LoVo (cell line): ENCODE measurements at regions not wholly inside any gene's neighbourhood (a gene's known extent, or its start where the extent isn't known, plus 50 kb on each side); places are given as distances from the start of the nearest gene placed in this dataset.

ENCODE experiments used
- DNase-seq: peaks from one replicate; pipeline ENCODE4 v3.0.0-alpha.2; 2016; ENCODE audit warnings: low spot score

DNA sequence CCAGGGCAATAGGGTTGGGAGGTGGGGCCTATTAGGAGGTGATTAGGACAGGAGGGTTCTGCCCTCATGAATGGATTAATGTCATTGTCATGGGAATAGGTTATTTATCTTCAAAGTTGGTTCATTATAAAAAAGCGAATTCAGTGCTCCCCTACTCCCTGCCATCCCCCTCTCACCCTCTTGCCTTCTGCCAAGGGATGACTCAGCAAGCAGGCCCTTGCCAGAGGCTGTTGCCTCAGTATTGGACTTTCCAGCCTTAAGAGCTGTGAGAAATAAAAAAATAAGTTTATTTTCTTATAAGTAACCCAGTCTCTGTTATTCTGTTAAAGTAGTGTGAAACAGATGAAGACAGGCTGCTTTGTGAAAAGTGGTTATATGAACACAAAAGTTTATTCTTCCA lies 381.1 kb upstream of the ZFP64 start:
- no peak for DNase-seq

GRCh38 chr20:52569201-52569600 lies 377.6 kb upstream of the ZFP64 start:
- no peak for DNase-seq

- DNase-seq, result no peak
These were observed 374.0 kb upstream of the ZFP64 start for GRCh38 chr20:52565614-52566013.

- DNase-seq, result no peak
These were observed 373.0 kb upstream of the ZFP64 start for GRCh38 chr20:52564594-52564993.

DNA sequence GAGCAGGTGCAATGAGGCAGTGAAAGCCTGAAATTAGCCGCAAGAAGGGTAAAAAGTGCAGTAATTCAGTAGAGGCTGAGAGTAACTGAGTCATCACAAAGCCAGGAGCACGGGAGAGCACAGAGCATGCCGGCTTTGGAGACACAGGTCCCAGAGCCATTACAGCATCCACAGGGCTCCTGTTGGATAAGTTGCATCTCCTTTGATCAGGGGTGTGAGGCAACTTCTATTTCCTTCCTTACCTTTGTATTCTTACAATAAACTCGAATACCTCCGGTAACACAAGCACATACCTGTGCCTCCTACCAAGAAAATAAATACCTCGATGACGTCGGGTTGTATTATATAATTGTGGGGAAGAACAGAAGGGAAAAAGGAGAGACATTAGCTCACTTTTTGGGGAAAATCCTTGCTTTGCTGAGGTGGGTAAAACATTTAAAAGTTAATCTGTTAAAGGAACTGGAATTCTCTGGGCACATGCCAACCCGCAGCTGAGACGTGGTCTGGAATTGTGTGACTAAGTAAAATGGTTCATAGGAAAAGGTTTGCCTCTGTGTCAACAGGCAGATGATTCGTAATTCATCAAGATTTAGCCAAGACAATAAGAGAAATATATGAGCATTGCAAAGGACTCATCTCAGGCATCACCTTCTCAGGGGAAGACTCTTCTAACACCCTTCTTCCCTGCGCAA lies 360.7 kb upstream of the ZFP64 start:
- DNase-seq, result no peak

DNA sequence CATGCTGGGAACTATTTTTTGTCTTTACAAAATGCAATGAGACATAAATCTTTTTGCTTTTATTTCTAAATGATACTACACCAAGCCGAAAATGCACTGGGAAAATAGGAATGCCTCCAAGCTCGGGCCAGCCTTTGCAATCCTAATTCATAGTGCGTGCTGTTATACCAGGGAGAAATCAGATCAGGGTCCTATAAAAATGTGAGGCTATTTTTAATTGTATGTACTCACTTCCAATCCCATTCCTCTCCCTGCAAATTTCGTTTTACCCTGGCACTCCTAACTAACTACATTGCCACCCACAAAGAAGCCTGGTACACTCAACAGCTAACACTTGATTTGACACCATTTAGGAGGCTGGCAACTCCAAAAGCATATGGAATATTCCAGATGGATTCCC lies 350.6 kb upstream of the ZFP64 start:
- DNase-seq, result no peak

- DNase-seq, result no peak
These were observed 348.9 kb upstream of the ZFP64 start for GRCh38 chr20:52540509-52540908.

DNA sequence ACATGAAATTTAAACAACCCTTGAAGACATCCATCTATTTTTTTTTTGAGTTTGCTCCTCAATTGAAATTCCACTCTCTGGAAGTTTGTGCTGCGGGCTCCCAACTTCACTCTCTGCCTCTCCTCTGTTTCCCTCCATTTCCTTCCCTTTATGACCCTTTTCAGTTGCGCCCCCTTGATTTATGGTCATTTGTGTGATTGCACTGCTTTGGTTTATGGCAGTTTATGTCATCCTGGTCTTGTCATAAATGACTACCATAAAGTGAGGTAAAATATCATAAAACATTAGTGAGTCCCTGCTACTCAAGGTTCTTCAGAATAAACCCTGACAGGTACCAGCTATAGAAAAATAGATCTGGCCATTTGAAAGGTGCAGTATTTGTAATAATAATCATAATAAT lies 348.3 kb upstream of the ZFP64 start:
- no peak for DNase-seq

GRCh38 chr20:52536841-52537400 lies 345.3 kb upstream of the ZFP64 start:
- no peak for DNase-seq

DNA sequence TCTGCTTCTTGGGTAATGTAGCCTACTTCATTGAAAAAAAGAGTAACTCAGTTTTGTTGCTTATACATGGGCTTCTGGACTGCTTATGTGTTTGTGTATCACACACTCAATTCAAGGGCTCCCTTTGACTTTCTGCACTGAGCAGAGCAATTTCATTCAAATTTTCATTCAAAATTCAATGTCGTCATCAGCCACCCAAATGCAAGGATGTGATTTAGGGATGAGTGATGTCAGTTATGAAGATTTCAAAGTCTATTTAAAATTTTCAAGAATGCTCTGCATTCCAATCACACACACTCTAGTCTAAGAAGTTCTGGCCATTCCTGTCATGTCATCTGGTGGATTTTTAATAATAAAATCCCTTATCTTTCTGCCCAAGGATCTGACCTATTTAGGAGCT lies 344.5 kb upstream of the ZFP64 start:
- no peak for DNase-seq

GRCh38 chr20:52534616-52535015 lies 343.0 kb upstream of the ZFP64 start:
- DNase-seq, result no peak

DNA sequence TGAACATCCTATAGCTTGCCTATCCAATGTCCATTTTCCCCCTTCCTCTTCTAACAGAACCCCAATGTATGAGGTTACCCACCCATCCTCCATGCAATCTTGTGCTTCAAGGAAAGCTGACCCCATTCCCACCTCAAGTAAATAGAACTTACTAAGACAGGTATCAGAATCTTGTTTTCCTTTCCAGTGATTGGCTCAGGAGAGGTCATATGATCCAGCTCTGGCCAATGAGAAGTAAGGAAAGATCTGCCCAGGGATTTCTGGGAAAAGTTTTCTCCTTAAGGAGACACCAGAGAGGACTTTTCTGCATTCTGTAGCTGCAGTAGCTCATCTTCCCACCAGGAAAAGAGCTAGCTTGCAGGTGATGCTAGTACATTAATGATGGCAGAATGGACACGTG lies 341.8 kb upstream of the ZFP64 start:
- no peak for DNase-seq

DNA sequence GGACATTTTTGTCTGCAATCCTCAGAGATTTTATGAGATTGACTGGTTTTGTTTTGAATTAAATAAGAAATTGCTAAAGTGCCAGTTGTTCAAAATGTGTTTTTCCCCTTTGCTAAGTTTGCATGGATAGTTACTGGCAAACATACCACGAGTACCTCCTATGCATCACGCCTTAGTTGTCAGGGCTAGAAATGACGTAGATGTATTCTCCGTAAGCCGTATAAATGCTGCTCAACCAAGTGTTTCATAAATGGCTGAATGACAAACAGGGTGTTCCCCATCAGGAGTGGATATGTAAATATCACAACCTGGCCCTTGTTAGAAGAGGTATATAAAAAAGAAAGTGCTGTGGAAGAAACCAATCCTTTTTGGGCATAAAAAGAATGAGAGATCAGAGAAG lies 341.1 kb upstream of the ZFP64 start:
- DNase-seq, result no peak

GRCh38 chr20:52530571-52530970 lies 339.0 kb upstream of the ZFP64 start:
- no peak for DNase-seq

GRCh38 chr20:52529826-52530225 lies 338.2 kb upstream of the ZFP64 start:
- no peak for DNase-seq

- DNase-seq, result no peak
These were observed 333.3 kb upstream of the ZFP64 start for GRCh38 chr20:52524861-52525260.

DNA sequence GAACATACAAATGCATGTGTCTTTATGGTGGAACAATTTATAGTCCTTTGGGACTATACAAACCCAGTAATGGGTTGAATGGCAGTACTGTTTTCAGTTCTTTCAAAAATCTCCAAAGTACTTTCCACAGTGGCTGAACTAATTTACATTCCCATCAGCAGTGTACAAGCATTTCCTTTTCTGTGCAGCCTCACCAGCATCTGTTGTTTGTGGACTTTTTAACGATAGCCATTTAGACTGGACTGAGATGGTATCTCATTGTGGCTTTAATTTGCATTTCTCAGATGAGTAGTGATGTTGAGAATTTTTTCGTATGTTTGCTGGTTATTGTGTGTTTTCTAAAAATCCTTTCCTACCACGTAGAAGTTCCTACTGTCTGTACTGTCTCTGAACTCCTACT lies 327.2 kb upstream of the ZFP64 start:
- no peak for DNase-seq

GRCh38 chr20:52515877-52516276 lies 324.3 kb upstream of the ZFP64 start:
- no peak for DNase-seq

GRCh38 chr20:52500157-52500556 lies 308.6 kb upstream of the ZFP64 start:
- DNase-seq, result no peak

GRCh38 chr20:52497731-52498130 lies 306.2 kb upstream of the ZFP64 start:
- DNase-seq, result no peak

DNA sequence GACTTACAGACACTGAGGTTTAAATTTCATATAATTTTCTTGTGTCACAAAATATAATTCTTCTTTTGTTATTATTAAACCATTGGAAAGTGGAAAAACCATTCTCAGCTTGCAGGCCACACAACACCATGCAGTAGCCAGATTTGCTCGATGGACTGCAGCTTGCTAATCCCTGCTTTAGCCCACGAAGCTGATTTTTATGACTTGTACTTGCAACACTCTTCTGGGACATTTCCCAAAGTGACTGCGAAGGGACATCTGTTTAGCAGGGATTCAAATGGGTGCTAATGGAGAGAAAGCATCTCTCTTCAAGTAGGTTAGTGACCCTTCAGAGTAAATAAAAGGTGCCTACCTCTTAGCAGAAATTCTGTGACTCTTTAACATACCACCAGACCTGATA lies 304.6 kb upstream of the ZFP64 start:
- no peak for DNase-seq

- no peak for DNase-seq
These were observed 302.7 kb upstream of the ZFP64 start for GRCh38 chr20:52494244-52494643.

DNA sequence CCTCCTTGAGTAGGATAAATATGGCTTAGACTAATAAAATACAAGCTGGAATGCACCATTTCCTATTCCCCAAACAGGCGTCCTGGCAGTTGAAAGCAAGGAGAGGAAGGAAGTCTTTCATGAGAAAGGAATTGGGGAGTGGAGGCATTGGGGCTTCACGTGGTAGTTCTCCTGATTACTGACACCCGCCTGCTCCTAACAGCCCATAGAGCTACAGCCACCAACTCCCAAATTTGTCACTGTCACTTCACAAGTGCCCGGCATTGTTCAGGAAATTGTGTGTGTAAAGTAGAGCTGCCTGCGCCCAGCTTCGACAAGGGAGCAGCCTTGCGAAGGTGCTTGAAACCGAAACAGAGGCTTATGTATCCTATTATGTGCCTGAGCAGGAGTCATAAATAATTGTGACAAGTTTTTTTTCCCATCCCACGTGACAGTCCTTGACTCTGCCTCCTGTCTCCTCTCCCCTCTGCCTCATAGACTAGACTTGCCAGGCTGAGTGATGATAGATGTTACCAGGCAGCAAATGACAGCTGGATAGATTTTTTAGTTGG lies 301.7 kb upstream of the ZFP64 start:
- peak; percentile 5 for DNase-seq
